IPS-18a (cell line): ENCODE measurements at regions not wholly inside any gene's neighbourhood (a gene's known extent, or its start where the extent isn't known, plus 50 kb on each side); places are given as distances from the start of the nearest gene placed in this dataset.

Source experiments
- H3K27ac ChIP-seq: one replicate; pipeline ENCODE4 v1.5.1; 2013; ENCODE audit warnings: low read length
- H3K27me3 ChIP-seq: one replicate; pipeline ENCODE4 v1.6.1; 2013; ENCODE audit warnings: mild to moderate bottlenecking, low read length; ENCODE audit not compliant: control insufficient read depth, insufficient read depth
- H3K36me3 ChIP-seq: one replicate; pipeline ENCODE4 v1.6.1; 2013; ENCODE audit warnings: low read depth, low read length; ENCODE audit not compliant: control insufficient read depth
- H3K4me1 ChIP-seq: one replicate; pipeline ENCODE4 v1.6.1; 2013; ENCODE audit warnings: low read depth, low read length; ENCODE audit not compliant: control insufficient read depth
- H3K4me3 ChIP-seq: one replicate; pipeline ENCODE4 v1.5.1; 2013; ENCODE audit warnings: low read length
- H3K9ac ChIP-seq: one replicate; pipeline ENCODE4 v1.6.1; 2013; ENCODE audit warnings: mild to moderate bottlenecking, low read length, moderate library complexity
- H3K9me3 ChIP-seq: one replicate; pipeline ENCODE4 v1.6.1; 2013; ENCODE audit warnings: low read depth, low read length; ENCODE audit not compliant: control insufficient read depth

DNA sequence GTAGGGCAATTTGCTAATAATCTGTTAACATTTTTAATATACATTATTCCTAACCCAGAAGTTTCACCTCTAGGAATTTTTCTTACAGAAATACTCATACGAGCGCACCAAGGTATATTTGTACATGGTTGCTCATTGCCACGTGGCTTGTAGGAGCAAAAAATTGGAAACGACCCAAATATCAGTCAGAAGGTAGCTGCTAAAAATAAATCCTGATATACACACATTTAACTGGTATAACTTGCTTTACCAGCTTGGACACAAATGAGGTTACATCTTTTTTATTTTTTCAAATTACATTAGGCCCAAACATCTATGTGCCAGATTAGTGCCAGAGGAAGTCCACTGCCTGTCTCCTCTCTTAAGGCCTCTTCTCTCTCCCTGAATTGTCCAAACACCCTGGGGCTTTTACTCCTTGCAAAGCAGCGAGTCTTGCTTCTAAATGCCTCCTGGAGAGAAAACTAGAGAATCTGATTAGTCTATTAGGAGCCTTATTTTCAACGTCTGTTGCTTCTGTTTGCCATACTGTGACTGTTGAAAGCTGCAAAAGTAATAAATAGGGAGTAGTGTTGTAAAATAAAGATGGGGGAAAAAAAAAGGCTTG is 92.0 kb upstream of the SSBP2 start:
- Histone ChIP-seq H3K9ac (no peak overlapping the region), H3K4me3 (no peak overlapping the region), H3K27me3 (no peaks in the 10 kb centered on the region), H3K36me3 (no peaks in the 10 kb centered on the region), H3K27ac (no peak overlapping the region), H3K9me3 (no peaks in the 10 kb centered on the region), H3K4me1 (peaks cover 4% of the 10 kb centered on the region)

DNA sequence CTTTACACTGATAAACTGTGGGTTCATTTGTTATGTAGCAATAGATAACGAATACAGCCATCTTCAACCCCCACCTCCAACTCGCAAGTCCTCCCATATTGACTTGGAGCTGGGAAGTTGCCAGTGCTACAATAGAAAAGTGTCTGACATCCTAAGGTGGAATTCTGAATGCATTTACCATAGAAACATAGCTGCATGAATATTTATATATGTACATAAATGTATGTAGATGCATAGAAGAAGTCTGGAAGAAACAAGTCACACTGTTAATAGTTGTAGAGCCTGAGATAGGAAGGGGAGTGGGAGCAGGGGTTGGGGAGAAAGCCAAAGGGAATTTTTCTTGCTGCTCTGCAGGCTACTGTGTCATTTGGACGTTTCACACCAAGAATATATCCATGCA is 88.1 kb upstream of the SSBP2 start:
- no peak overlapping the region for H3K9ac ChIP-seq
- H3K36me3 ChIP-seq: no peaks in the 10 kb centered on the region
- H3K9me3 ChIP-seq: no peaks in the 10 kb centered on the region
- peaks cover 7% of the 10 kb centered on the region for H3K4me1 ChIP-seq
- H3K27ac ChIP-seq: no peak overlapping the region
- H3K27me3 ChIP-seq: no peaks in the 10 kb centered on the region
- no peak overlapping the region for H3K4me3 ChIP-seq

DNA sequence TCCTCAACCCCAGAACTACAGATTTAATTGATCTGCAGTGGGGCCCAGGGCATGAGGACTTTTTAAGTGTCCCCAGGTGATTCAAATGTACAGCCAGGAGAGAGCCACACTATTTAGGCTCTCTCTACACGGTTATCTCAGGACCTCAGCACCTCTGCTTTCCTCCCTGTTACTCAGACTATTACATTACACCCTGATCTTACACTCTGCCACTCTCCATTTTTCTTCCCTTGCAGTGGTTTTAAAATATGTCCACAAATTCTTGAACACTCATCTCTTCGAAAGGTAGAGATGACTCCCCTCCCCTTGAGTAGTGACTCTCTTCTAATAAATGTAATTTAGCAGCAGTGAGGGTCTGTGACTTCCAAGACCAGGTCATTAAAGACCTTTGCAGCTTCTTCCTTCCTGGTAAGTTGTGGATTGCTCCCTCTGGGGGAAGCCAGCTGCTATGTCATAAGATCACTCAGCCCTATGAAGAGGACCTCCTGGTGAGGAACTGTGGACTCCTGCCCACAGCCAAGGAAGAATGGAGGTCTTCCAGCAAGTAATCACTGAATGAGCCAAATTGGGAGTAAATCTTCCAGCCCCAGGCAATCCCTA is 87.5 kb upstream of the SSBP2 start:
- Histone ChIP-seq H3K4me1 (peaks cover 7% of the 10 kb centered on the region), H3K4me3 (no peak overlapping the region), H3K9me3 (no peaks in the 10 kb centered on the region), H3K27ac (no peak overlapping the region), H3K36me3 (no peaks in the 10 kb centered on the region), H3K9ac (no peak overlapping the region), H3K27me3 (no peaks in the 10 kb centered on the region)

DNA sequence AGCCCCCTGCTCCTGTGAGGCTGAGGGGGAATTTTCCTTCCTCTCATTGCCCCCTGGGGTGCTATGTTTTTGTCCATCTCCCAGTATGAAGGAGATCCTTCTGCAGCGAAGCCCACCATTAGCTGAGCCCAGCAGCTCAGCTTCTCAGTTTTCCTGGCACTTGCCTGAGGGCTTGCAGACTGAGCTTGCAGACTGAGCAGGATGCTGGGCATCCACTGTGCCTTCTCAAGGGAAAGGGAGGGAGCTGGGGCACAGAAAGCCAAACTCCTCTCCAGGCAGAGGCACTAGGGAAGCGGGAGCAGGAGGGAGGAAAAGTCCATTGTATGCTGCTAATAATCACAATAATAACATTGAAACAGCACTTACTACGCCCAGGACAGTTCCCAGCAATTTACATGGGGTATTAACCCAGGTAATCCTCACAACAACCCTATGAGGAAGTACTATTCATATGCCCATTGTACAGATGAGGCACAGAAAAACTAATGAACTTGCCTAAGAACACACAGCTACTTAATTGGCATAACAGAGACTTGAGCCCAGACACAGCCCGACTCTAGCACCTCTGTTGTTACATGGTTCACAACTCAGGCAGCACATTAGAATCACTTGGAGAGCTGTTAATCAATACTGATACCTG is 86.9 kb upstream of the SSBP2 start:
- Histone ChIP-seq H3K4me1 (peaks cover 7% of the 10 kb centered on the region), H3K27me3 (no peaks in the 10 kb centered on the region), H3K9me3 (no peaks in the 10 kb centered on the region), H3K27ac (no peak overlapping the region), H3K36me3 (no peaks in the 10 kb centered on the region), H3K9ac (no peak overlapping the region), H3K4me3 (no peak overlapping the region)

DNA sequence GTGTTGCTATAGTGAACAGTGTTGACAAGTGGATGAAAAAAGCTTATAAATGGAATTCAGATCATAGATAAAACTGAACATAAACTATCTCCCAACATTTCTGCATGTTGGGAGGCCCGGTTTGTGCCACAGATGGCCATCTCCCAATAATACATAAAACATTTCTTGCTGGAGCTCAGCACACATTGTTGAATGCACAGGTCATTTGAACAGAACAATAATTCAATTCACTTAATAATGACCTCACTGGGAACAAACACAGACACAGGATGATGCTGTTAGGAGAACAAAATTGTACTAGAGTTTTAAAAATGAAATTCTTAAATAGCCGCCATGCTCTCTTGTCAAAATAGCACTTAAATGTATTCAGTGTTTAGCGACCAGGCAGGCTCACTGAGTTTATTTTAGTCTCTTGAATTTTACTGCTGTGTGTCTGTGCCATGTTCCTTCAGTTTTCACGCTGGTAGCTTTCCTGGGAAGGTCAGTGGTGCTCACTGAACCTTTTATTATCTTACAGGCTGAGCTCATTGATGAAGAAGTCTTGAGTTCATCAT is 85.0 kb upstream of the SSBP2 start:
- Histone ChIP-seq H3K9ac (no peak overlapping the region), H3K27ac (no peak overlapping the region), H3K4me1 (peaks cover 7% of the 10 kb centered on the region), H3K4me3 (no peak overlapping the region), H3K36me3 (no peaks in the 10 kb centered on the region), H3K27me3 (no peaks in the 10 kb centered on the region), H3K9me3 (no peaks in the 10 kb centered on the region)

DNA sequence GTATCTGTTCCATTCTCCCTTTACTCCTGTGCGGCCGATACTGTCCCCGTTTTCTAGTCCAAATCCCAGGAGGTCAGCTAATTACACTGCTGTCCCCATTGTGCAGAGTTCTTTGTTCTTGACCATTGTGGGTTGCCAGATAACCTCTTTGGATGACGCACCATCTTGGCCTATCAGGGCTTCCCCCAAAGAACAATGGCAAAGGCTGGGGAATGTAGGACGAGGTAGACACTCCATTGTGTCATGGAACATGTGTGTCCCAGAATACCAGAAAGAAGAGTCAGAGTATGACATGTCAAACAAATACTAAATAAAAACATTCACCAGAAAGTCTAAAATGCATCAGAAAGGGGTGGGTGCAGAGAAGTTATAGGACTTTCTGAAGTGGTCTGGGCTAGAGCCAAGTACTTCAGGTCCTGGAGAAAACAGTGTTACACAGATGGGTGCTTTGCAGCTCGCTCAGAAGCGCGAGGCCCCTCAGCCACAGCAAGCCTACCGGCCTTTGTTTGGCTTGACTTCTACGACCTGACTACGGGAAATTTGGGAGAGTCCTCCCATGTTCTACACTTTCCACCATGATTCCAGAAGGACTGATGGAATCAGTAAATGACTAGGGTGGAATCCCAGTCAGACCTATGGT is 83.2 kb upstream of the SSBP2 start:
- H3K9me3 ChIP-seq: no peaks in the 10 kb centered on the region
- H3K27me3 ChIP-seq: no peaks in the 10 kb centered on the region
- H3K9ac ChIP-seq: no peak overlapping the region
- peaks cover 7% of the 10 kb centered on the region for H3K4me1 ChIP-seq
- no peak overlapping the region for H3K27ac ChIP-seq
- no peaks in the 10 kb centered on the region for H3K36me3 ChIP-seq
- no peak overlapping the region for H3K4me3 ChIP-seq

DNA sequence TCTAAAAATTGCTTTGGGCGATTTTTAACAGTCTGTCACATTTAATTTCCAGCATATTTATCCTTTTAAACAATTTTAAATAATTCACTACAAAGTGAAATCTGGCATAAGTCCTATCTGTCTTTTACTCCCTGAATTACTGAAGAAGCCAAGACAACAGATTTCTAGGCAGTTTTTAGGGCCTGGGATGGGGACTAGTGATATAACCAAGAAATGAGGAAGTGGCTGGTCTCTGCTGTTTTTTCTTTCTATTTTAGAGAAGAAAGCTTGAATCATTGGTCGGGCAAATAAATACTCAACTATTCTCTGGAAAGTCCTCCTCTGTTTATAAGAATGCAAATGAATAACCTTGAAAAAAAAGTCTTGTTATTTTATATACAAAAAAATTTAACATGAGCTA is 79.7 kb upstream of the SSBP2 start:
- H3K9me3 ChIP-seq: no peaks in the 10 kb centered on the region
- no peak overlapping the region for H3K9ac ChIP-seq
- H3K36me3 ChIP-seq: no peaks in the 10 kb centered on the region
- no peaks in the 10 kb centered on the region for H3K27me3 ChIP-seq
- H3K4me3 ChIP-seq: no peak overlapping the region
- H3K27ac ChIP-seq: no peak overlapping the region
- H3K4me1 ChIP-seq: no peaks in the 10 kb centered on the region

DNA sequence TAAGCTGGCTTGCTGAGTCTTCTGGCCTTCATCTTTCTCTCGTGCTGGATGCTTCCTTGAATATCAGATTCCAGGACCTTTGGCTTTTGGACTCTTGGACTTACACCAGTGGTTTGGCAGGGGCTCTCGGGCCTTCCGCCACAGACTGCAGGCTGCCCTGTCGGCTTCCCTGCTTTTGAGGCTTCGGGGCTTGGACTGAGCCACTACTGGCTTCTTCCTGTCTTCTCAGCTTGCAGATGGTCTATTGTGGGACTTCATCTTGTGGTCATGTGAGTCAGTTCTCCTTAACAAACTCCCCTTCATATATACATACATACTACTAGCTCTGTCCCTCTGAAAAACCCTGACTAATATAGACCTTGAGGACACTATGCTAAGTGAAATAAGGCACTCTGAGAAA is 78.3 kb upstream of the SSBP2 start:
- no peaks in the 10 kb centered on the region for H3K27me3 ChIP-seq
- no peaks in the 10 kb centered on the region for H3K4me1 ChIP-seq
- no peaks in the 10 kb centered on the region for H3K36me3 ChIP-seq
- H3K9me3 ChIP-seq: no peaks in the 10 kb centered on the region
- H3K27ac ChIP-seq: no peak overlapping the region
- H3K9ac ChIP-seq: no peak overlapping the region
- H3K4me3 ChIP-seq: no peak overlapping the region

DNA sequence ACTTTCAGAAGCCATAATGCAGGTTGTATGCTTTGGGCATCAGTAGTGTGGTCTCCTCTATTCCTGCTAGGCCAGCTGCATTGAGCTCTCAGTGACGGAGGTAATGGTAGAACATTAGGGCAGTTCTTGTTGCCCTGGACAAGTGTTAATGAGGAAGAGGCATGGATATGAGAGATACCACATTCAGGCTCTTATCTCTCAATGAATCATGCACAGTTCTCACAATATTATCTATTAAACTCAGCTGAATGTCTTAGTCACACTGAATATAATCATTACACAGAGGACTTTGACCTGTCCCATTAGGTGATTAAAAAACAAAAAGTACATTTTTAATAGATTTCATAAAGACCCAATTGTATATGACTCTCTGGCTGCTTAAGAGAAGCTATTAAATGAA is 76.6 kb upstream of the SSBP2 start:
- no peaks in the 10 kb centered on the region for H3K4me1 ChIP-seq
- no peak overlapping the region for H3K27ac ChIP-seq
- no peaks in the 10 kb centered on the region for H3K27me3 ChIP-seq
- H3K4me3 ChIP-seq: no peak overlapping the region
- no peaks in the 10 kb centered on the region for H3K9me3 ChIP-seq
- no peak overlapping the region for H3K9ac ChIP-seq
- no peaks in the 10 kb centered on the region for H3K36me3 ChIP-seq

DNA sequence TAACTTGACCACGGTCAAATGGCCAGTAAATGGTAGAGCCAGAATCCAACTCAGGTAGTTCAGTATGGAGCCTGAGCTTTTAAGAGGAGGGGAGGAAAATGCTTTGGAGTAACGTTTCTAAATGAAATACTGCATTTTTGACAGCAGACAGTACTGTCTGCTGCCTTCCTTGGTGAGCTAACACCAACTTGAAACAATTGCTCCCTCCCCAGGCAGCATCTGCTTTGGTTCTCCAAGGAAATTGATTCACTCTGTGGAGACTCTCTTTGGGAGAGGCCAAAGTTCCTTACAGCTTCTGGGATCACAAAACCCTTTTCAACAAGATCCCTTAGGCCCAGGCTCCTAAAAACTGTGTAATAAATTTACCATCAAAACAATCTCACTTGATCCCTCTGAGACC is 75.2 kb upstream of the SSBP2 start:
- no peak overlapping the region for H3K4me3 ChIP-seq
- no peak overlapping the region for H3K27ac ChIP-seq
- H3K36me3 ChIP-seq: no peaks in the 10 kb centered on the region
- H3K9ac ChIP-seq: no peak overlapping the region
- H3K4me1 ChIP-seq: no peaks in the 10 kb centered on the region
- no peaks in the 10 kb centered on the region for H3K9me3 ChIP-seq
- no peaks in the 10 kb centered on the region for H3K27me3 ChIP-seq

DNA sequence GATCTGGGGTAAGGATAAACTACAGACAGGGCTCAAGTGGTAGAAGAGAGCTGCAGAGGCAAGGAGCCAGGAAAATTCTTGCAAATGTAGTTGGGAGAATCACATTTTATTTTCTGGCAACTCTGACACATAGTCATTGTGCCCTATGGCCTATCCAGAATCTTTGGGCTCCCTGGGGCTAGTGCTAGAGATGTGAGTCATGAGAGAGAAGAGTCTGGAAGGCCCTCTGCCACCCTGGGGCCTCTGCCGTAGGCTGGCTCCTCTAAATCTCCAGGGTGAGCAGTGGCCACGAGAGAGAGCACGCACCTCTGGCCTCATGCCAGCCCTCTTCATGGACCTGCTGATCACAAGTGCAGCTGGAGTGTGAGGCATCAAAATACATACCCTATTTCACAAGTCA is 74.3 kb upstream of the SSBP2 start:
- Histone ChIP-seq H3K27ac (no peak overlapping the region), H3K9ac (no peak overlapping the region), H3K4me3 (no peak overlapping the region), H3K36me3 (no peaks in the 10 kb centered on the region), H3K9me3 (no peaks in the 10 kb centered on the region), H3K27me3 (no peaks in the 10 kb centered on the region), H3K4me1 (no peaks in the 10 kb centered on the region)
